ENCODE measurements at regions not wholly inside any gene's neighbourhood (a gene's known extent, or its start where the extent isn't known, plus 50 kb on each side); places are given as distances from the start of the nearest gene placed in this dataset.

DNA sequence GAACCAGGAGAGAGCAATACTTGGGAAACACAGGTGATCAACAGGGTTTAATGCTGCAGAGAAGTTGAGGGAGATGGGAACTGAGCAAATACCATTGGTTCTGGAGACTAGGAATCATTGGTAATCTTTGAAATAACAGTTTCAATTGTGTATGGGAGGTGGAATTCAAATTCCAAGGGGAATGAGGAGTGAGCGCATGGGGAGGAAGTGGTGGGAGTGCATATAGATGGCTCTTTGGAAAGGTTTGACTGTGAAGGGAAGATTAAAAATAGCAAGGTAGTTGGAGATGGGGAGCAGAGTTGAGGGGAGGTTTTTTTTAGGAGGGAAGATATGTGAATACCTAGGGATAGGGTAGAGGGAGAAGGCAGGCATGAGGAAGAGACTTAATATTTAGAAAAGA, 51.1 kb upstream of the ROPN1 start:
- Histone ChIP-seq H3K79me2 (ENCODE audit: insufficient read depth, low read length) (no peaks in the 10 kb centered on the region), H3K9me2 (ENCODE audit: low read depth, low read length) (no peaks in the 10 kb centered on the region), H3K27ac (ENCODE audit: low read depth, low read length, poor library complexity, severe bottlenecking) (no peak overlapping the region), H3K36me3 (ENCODE audit: insufficient read depth, low read length) (no peaks in the 10 kb centered on the region), H3K9ac (ENCODE audit: low read length) (no peak overlapping the region), H4K20me1 (ENCODE audit: insufficient read depth, low read length) (no peaks in the 10 kb centered on the region), H3K27me3 (ENCODE audit: insufficient read depth, low read length) (no peaks in the 10 kb centered on the region; the same call in 1 of the 2 replicates), H3F3A (ENCODE audit: insufficient read depth, low read length) (no peaks in the 10 kb centered on the region), H3K4me2 (ENCODE audit: low read length) (no peak overlapping the region), H3K4me3 (ENCODE audit: low read depth, low read length, poor library complexity, severe bottlenecking) (no peak overlapping the region), H3K9me3 (ENCODE audit: low read length) (no peaks in the 10 kb centered on the region), H2AFZ (ENCODE audit: low read length) (no peak overlapping the region), H3K4me1 (ENCODE audit: insufficient read depth, low read length, severe bottlenecking) (no peaks in the 10 kb centered on the region)
- TF ChIP-seq, protein P1, sequence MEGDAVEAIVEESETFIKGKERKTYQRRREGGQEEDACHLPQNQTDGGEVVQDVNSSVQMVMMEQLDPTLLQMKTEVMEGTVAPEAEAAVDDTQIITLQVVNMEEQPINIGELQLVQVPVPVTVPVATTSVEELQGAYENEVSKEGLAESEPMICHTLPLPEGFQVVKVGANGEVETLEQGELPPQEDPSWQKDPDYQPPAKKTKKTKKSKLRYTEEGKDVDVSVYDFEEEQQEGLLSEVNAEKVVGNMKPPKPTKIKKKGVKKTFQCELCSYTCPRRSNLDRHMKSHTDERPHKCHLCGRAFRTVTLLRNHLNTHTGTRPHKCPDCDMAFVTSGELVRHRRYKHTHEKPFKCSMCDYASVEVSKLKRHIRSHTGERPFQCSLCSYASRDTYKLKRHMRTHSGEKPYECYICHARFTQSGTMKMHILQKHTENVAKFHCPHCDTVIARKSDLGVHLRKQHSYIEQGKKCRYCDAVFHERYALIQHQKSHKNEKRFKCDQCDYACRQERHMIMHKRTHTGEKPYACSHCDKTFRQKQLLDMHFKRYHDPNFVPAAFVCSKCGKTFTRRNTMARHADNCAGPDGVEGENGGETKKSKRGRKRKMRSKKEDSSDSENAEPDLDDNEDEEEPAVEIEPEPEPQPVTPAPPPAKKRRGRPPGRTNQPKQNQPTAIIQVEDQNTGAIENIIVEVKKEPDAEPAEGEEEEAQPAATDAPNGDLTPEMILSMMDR (IDR thresholded peaks at IDR 0.05; ENCODE audit: low read length), result no peak
- TF ChIP-seq EZH2 (IDR thresholded peaks at IDR 0.05; ENCODE audit: borderline replicate concordance, low read length), result no peak

DNA sequence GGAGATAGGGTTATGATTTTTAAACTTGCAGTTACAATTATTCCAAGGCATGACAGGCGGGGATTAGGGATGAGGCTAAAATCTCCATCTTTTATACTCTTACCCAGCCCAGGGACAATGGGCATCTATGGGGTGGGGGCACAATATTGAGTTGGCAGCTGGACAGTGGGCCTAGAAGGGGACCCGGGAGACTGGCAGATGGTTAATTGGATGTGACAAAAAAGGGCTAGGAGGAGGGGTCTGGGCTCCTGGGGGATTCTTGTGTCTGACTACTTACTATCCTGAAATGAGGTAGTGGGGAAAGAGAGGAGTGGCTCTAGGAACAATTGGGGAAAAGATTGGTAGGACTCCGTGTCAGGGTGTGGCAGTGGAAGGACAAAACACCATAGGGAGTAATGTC, 53.0 kb upstream of the ROPN1 start:
- no peaks in the 10 kb centered on the region for H3F3A ChIP-seq (ENCODE audit: insufficient read depth, low read length)
- no peaks in the 10 kb centered on the region for H3K4me1 ChIP-seq (ENCODE audit: insufficient read depth, low read length, severe bottlenecking)
- H3K4me2 ChIP-seq (ENCODE audit: low read length), result no peak overlapping the region
- H2AFZ ChIP-seq (ENCODE audit: low read length), result no peak overlapping the region
- H4K20me1 ChIP-seq (ENCODE audit: insufficient read depth, low read length), result no peaks in the 10 kb centered on the region
- no peaks in the 10 kb centered on the region for H3K79me2 ChIP-seq (ENCODE audit: insufficient read depth, low read length)
- no peak overlapping the region for H3K27ac ChIP-seq (ENCODE audit: low read depth, low read length, poor library complexity, severe bottlenecking)
- H3K36me3 ChIP-seq (ENCODE audit: insufficient read depth, low read length), result no peaks in the 10 kb centered on the region
- no peaks in the 10 kb centered on the region; the same call in 1 of the 2 replicates for H3K27me3 ChIP-seq (ENCODE audit: insufficient read depth, low read length)
- H3K9ac ChIP-seq (ENCODE audit: low read length), result no peak overlapping the region
- H3K9me3 ChIP-seq (ENCODE audit: low read length), result no peaks in the 10 kb centered on the region
- H3K9me2 ChIP-seq (ENCODE audit: low read depth, low read length), result no peaks in the 10 kb centered on the region
- TF ChIP-seq, protein P1 (IDR thresholded peaks at IDR 0.05; ENCODE audit: low read length), result no peak
- no peak for TF ChIP-seq EZH2 (IDR thresholded peaks at IDR 0.05; ENCODE audit: borderline replicate concordance, low read length)
- H3K4me3 ChIP-seq (ENCODE audit: low read depth, low read length, poor library complexity, severe bottlenecking), result no peak overlapping the region

DNA sequence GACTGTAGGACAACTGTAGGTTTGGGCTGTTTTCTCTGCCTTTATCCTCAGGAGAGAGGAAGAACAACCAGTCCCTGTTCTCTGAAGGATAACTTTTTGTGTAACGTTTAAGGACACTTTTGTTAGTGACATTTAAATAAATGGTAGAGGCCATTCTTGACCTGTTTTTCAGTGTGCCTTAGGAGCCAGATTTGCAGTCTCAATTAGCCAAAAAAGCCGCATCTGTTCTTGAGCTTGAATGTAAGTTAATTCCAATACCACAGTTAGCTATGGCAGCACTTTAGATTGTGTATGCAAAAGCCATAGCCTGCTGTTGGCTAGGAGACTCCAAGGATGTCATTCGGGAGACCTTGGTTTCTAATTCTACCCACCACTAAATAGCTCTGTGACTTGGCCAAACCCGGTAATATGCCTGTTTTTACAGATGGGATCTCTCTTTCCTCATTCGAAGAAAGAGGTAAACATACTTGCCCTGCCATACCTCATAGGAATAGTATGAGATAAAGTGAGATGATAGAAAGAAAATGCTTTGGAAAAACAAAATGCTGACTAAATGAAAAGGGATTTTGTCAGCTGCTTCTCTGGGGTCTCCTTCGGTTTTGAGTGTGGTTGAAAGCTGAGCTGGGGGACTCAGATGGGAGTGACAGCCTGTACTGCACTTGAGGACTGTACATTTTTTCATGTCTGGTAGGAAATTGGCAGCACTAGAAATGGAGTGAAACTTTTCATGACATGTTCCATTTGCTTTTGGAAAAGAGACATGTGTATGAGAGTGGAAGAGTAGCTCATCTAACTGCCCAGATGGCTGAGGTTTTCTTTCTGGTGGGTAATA, 57.3 kb upstream of the ROPN1 start:
- no peaks in the 10 kb centered on the region for H3K36me3 ChIP-seq (ENCODE audit: insufficient read depth, low read length)
- H2AFZ ChIP-seq (ENCODE audit: low read length), result no peak overlapping the region
- H3K27ac ChIP-seq (ENCODE audit: low read depth, low read length, poor library complexity, severe bottlenecking), result no peak overlapping the region
- H3K79me2 ChIP-seq (ENCODE audit: insufficient read depth, low read length), result no peaks in the 10 kb centered on the region
- no peak for TF ChIP-seq EZH2 (IDR thresholded peaks at IDR 0.05; ENCODE audit: borderline replicate concordance, low read length)
- TF ChIP-seq, protein P1 (IDR thresholded peaks at IDR 0.05; ENCODE audit: low read length), result no peak
- H3K9me2 ChIP-seq (ENCODE audit: low read depth, low read length), result no peaks in the 10 kb centered on the region
- H3K4me2 ChIP-seq (ENCODE audit: low read length), result no peak overlapping the region
- H3K27me3 ChIP-seq (ENCODE audit: insufficient read depth, low read length), result no peaks in the 10 kb centered on the region
- H3K4me1 ChIP-seq (ENCODE audit: insufficient read depth, low read length, severe bottlenecking), result no peaks in the 10 kb centered on the region
- no peaks in the 10 kb centered on the region for H4K20me1 ChIP-seq (ENCODE audit: insufficient read depth, low read length)
- H3K4me3 ChIP-seq (ENCODE audit: low read depth, low read length, poor library complexity, severe bottlenecking), result no peak overlapping the region
- no peaks in the 10 kb centered on the region for H3K9me3 ChIP-seq (ENCODE audit: low read length)
- no peak overlapping the region for H3K9ac ChIP-seq (ENCODE audit: low read length)
- H3F3A ChIP-seq (ENCODE audit: insufficient read depth, low read length), result no peaks in the 10 kb centered on the region
